Stimulated activated CD4-positive, alpha-beta T cell treated with anti-CD3 and anti-CD28 coated beads, TNF-alpha, amount 100 ng/mL, for 1 hour (primary cell): ENCODE measurements at regions not wholly inside any gene's neighbourhood (a gene's known extent, or its start where the extent isn't known, plus 50 kb on each side); places are given as distances from the start of the nearest gene placed in this dataset.

Source experiments
- DNase-seq, 3 donors: peaks; one replicate each; pipeline ENCODE4 v3.0.0-alpha.2; 2020; ENCODE audit warnings: low read depth in 3 of 3, low spot score in 1 of 3

DNA sequence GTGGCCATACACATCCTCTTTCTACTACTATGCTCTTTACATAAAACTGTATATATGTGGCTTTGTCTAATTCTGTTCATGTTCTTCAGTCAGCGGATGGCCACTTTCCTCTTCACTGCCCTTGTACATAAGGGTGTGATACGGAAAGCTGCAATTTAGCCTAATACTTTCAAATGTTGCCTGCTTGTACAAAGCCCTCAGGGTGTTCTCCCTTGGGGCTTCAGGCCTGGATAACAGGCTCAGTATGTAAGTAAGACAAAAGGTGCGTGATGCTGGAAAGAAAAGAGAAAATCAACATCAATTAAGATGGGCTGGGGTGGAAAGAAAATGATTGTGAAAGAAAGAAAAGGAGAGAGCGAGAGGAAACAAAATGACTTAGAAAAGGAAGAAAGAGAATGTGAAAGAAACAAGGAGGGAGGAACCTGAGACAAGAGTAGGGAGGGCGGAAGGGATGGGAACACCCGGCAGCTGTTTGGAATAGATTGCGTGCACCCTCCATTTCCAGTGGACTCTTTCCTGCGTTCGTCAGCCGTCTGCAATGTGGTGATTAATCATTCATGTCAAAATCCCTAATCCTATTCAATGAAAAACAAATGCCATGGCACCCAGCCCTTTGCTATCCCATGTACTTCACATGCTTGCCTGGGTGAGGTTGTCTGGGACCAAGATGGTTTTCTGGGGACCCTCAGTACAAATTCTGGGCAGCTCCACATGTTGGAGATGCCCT lies 553.6 kb downstream of the NUF2 start:
- no peak for DNase-seq

DNA sequence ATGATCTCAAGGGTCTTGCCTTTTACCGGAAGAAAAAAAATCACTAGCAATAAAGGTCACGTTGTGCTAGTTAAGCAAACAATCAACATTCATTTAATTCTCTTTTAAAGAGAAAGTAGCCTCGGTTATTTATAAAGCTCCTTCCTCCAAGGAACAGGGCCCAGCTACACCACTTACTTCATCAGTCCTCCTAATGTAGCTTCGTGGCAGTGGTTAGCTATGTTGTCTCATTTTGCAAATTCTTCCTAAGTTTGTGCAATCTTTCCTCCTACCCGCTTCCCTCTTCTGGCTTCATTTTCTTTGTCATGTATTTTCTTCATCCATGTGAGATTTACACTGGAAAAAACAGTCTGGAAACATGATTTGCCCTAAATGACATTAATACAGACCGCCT lies 554.2 kb downstream of the NUF2 start:
- no peak for DNase-seq

DNA sequence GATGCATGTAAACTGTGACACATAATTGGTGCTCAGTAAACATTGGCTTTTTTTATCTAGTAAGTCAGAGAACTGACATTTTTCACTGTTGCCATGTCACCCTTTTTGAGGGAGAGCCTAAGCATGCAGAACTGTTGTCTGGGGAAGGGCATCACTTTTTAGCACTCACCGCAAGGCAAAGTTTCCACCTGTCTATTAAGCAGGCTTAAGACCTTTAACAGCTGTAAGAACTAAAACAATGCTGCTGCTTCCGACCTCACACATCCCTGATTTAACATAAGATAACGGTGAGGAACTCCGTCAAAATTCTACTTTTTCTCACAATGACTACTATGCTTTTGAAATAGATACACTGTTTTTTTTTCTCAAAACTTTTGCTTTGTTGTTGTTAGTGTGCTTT lies 554.8 kb downstream of the NUF2 start:
- no peak for DNase-seq

DNA sequence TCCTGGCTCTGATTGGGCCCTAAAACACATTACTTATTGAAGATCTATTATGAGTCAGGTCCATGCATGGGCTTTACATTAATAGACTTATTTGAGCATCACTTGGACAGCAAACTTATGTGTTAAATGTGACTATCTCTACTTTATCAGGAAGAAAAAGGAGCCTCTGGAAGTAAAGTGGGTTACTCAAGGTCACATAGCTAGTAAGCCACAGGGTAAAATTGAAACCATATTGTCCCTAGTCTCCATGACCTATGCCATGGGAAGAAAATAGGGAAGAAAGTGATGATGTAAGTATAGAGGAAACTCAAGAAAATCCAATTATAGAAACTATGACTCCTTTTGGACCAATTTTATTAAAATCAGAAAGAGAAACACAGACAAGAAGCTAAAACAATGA lies 555.3 kb downstream of the NUF2 start:
- no peak for DNase-seq

DNA sequence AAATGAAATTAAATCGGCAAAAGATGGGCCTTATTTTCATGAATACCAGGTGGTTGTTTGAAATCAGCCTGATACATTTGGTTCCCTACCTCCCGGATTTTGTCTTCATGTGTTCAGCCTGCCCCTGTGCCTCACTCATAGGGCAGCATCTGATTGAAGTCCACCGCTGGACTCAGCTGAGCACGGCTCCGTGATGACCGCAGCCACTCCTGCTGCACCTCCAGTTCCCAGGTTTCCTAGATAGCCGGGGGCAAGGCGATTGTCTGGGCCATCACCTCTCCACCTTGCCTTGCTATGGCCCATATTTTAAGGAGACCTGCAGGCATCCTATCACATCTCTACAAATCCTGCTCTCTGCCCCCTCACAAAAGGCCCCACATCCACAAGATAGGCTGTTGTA lies 563.8 kb downstream of the NUF2 start:
- no peak for DNase-seq

DNA sequence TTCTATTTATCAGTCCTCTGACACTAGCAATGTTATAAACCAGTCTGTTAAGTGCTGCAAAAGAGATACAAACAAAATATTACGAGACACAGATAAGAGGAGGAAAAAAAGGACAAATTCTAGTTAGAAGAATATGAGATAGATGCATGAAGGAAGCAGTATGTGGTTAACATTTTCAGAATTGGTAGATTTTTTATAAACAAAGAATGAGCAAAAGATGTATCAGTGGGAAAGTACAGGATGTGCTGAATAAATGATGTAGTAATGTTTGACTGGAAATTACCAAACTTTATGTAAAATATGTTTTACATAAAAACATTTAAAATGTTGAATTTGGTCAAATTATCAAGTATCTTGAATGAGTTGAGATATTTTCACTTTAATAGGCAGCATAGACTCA lies 574.2 kb downstream of the NUF2 start:
- no peak for DNase-seq

DNA sequence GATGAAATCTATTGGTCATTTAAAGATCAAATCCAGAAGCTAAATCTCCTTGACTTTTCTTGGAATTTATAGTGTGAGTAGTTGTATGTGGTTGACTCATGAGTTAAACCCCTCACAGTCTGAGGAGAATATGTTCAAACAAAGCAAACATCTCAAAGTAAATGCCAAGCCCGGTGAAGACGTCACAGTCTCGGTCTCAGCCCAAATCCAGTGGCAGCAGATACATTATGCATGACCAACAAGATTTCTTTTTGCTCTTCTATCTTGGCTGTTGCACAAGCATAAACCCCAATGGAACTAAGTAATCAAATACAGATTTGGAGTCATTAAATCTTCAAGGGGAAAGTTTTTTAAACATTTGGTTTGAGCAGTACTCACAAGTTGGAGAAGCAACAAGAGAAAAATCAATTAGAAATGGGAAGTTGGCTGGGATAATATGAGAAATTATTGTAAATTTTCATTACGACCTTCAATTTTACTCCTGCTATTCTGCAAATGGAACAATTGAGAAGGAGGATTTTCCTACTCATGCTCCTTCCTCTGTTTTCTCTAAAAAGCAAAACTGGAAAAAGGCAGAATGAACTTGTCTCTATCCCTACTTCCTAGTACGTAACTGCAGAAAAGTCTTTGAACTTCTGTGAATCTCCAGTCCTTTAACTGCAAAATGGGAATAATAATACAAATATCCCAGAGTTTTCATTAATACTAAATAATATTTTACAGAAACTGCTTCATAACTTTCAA lies 575.8 kb downstream of the NUF2 start:
- no peak for DNase-seq

DNA sequence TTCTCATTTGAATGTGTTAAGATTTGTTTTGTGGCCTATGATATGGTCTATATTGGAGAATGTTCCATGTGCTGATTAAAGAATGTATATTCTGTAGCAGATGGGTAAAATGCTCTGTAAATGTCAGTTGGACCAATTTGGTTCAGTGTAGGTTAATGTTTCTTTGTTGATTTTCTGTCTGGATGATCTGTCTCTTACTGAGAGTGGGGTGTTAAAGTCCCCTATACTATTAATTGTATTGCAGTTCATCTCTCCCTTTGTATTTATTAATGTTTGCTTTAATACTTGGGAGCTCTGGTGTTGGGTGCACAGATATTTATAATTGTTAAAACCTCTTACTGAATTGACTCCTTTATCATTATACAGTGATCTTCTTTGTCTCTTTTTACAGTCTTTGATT lies 584.5 kb downstream of the NUF2 start:
- no peak for DNase-seq

DNA sequence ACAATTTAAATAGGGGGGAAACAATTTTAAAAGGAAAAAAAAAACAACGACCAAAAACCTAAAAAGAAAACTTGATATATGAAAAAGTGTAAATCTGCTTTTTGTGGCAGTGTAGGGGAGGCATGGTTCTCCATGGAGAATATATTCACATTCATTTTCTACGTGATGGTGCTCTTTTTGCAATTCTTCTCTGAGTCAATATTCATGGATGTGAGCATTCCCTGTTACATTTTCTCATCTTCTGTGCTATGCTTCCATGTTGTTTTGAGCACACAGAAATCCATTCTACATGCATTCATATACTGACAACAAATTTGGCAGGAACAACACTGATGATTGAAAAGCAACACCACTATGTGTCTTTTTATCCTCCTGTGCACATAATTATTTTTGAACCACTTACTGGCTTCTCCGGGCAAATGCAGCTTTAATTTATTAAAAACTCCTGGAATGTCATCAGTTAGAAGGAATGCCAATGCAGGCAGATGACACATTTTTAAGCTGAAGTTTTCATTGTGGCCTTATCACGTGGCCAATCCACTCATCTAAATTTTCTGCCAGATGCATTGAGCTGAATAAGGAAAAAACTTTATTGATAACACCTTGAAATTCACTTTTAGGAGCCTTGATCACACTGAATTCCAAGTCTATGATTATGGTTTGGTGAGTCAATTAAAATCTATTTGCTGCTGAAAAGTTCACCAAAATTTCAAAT lies 590.6 kb downstream of the NUF2 start:
- DNase-seq, result no peak

DNA sequence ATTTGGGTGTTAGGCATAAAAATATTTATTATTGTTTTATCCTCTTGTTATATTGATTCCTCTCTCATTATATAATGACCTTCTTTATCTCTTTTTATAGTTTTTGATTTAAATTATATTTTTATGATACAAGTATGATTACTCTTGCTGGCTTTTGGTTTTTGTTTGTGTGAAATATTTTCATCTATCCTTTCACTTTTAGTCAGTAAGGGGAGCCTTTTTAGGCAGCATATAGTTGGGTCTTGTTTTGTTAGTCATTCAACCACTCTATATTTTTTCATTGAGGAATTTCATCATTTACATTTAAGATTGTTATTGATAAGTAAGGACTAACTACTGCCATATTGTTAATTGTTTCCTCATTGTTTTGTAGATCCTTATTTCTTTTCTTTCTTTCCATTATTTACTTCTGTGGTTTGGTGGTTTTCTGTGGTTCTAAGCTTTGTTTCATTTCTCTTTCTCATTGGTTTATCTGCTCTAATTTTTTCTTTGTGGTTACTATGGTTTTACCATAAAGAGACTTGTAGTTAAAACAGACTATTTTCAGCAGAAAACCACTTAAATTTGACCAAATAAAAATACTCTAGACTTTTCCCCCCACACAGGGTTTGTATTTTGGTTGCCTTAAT lies 593.1 kb downstream of the NUF2 start:
- DNase-seq, result no peak

DNA sequence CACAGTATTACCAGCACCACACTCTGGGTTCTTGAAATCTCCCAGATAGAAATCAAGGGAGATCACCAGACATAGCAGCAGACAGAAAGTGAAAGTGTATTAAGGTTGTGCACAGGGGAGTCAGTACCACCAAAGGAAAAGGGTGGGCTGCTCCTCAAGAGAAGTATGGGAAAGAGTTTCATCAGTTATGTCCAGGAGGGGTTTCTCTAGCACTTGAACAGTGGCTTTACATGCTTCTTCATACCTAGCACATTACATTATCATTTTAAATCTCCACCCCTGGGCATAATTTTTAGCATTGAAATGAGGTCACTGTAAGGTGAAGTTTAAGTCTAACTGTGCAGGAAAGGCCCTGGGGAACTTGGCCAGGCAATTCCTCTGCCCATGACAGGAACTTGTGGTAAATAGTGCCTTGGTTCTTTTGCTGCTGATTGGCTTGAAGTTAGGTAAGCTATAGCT lies 601.0 kb downstream of the NUF2 start:
- DNase-seq, result no peak

DNA sequence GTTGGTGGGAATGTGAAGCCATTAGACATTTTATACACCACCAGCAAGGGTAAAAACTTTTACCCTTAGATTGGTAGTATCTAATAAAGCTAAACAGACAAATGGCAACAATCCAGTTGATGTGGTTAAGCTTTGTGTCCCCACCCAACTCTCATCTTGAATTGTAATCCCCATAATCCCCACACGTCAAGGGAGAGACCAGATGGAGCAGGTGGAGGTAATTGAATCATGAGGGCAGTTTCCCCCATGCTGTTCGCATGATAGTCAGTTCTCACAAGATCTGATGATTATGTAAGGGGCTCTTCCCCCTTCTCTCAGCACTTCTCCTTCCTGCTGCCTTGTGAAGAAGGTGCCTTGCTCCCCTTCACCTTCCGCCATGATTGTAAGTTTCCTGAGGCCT lies 602.3 kb downstream of the NUF2 start:
- DNase-seq, result no peak

DNA sequence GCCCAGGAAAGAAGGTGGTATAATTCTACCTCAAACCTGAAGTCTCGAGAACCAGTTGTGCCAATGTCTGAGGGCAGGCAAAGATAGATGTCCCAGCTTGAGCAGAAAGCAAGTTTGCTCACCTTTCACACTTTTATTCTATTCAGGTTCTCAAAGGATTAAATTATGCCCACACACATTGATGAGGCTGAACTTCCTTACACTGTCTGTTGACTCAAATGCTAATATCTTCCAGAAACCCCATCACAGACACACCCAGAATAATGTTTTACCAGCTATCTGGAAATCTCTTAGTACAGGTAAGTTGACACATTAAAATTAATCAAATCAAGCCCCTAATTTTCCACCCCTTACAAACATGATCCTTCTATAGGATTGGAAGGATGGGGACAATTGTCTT lies 605.7 kb downstream of the NUF2 start:
- no peak for DNase-seq

DNA sequence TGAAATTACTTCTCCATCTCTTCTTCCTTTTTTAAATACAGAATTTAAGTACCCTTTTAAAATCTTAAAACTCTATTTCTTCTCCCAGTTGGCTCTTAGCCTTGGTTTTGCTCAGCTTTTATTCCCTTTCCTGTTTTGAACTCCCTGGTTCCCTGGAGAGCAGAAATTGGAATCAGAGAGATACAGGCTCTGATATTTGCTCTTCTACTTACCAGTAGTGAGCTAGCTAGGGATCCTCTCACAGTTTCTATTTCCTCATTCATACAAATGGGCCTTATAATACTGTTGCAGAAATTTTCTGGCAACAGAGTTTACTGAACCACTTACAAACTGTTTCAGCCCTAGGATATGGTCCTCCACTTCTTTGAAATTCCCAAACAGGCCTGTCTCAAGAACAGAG lies 606.3 kb downstream of the NUF2 start:
- DNase-seq, result no peak

DNA sequence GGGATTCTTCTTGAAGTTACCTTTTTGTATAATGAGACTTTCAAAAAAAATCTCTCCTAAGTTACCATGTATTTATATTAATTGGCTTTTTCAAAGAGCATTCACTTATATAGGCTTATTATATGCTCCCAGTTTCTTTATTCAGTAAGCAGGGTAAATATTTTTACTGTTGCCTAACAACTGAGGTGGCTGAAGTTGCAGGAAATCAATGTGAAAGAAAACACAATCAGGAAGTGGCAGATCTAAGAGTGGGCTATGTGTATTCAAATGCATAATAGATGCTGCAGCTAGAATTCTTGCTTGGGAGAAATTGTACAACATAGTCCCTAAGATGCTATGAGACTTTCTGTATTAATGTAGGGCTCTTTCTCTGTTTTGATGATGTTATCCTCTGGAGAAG lies 606.9 kb downstream of the NUF2 start:
- no peak for DNase-seq

DNA sequence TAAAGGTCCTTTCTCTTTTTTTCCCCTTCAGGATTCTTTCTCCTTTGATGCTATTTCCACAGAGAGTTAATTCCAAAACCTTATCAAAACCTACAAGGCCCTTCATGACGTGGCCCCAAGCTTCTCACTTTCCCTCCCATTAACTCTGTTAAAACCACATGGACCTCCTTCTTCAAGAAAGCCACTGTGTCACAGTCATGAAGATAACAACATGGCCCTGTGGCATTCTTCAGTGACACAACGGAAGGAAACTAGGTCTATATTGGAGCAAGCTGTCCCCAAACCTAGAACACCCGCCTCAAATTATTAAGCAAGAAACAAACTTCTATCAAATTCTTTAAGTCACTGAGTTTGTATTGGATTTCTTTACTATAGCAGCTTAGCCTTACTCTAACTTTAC lies 611.1 kb downstream of the NUF2 start:
- DNase-seq, result no peak

DNA sequence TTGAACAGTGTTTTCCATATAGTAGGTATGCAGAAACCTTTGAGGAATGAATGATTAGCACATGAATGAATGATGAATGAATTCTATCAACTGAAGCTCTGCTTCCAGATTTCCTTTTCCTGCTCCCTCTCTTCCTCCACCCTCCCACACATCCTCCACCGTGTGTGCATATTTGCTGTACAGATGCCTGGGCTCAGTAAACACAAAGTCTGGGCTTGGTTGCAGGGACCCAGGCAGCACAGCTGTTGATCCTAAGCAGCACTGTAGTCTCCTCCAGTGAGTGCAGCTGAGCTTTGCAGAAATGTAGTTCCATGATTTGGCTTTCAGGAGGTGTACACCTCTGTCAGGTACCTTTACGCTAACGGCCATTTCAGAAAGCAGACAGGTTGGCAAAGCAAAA lies 611.7 kb downstream of the NUF2 start:
- no peak for DNase-seq

DNA sequence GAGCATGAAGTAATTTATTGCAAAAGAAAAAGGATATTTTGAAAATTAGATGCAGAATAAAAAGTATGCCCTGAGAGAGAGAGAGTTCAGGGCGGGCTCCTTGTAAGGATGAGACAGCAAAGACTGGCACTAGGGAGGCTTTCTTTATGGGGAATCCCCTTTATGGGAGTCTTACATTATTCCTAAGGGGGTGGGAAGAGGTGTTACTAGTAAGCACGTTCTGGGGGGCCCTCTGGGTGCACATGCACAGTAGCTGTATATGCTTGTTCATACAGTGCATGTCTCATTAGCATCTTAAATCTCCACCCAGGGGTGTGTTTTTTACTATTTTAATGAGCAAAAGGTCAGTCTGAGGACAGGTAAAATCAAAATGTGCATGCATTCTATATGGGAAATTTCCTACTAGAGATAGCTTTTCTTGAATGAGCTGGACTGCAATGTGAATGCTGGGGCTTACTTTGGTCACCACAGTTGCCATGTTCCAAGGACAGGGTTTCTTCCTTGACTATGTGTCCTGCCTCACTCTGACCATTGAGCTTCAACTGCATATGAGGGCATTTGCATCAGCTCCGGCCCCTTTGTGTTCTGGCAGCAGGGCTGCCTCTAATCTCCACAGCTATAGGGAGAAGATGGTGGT lies 614.1 kb downstream of the NUF2 start:
- DNase-seq, result no peak

DNA sequence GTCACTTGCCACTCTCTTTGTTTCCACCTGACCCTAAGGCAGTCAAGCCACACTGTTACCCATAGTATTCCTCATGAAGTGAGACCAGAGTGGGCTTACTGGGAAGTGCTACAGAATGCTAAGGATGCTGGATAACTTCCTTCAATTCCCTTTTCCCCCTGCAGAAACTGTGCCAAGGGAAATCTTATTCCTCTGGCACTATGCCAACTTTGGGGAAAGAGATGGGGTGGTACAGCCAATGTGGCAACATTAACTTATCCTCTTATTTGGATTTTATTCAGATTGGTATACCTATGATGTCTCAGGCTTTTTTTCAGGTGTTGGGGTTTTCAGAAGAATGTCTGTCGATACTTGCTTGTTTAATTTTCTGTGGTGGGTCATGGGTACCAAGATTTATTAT lies 599.4 kb upstream of the PBX1 start:
- no peak for DNase-seq

DNA sequence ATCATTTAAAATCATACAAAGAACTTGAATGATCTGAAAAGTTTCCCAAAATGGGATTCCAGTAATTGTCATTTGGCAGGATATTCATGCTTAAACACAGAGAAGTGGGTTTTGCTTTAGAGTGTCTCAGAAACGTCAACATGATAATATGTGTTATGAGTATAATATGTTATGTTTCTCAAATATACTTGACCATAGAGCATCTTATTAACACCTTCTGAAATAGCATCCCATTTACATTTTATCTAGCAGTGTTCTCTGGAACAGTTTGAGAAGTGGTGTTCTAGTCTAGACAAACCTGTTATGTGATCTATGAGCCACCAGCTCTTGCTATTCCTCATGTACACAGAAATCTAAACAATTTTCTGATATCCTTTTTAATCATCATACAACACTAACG lies 588.8 kb upstream of the PBX1 start:
- DNase-seq, result no peak

DNA sequence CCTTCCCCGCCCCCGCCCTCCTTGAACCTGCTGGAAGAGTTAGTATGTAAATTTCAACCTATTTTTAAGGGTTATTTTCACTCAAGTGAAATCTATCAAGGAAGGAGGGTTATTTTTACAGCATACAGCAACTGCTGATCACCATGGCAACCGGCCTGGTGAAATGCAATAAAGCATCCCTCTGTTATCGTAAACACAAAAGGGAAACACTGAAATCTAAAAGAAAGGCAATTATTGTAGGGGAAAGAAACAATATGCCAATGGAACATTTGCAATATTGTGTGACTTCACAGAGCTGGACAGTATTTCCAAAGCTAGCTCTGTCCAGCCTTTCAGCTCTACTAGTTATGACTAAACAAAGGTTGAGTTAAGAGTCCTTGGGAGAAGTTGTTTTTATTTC lies 588.3 kb upstream of the PBX1 start:
- no peak for DNase-seq
